ENCODE measurements at regions not wholly inside any gene's neighbourhood (a gene's known extent, or its start where the extent isn't known, plus 50 kb on each side); places are given as distances from the start of the nearest gene placed in this dataset.

DNA sequence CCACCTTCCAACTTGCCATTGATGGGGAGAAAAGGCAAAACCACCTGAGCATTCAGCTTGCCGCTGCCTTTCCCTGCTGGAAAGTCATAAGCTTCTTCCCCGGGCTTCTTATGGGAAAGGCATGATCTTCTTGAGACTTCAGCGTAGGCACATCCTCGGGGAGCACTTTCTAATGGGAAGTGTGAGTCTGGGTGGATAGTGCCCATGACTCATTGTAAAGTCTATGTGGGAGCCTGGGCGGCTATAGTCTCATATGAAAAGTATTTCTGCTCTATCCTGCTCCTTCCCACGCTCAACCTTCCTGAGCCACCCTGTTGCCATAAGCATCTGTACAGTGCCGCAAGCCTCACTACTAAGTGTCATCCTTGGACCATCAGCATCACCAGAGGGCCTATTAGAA is 309.9 kb upstream of the THBS1 start:
- ChIA-PET CTCF (no interaction called here), POLR2A (no interaction called here)
- BruUV-seq (replicated peaks) = no TSS peak
- H3K27me3 Mint-ChIP-seq (ENCODE audit: insufficient read depth, unreplicated experiment) = no peaks in the 10 kb centered on the region
- intact Hi-C loops (cut with micrococcal nuclease; ENCODE audit: unreplicated experiment) = loop anchor here (5.0 kb wide), 6 partner anchors 79 to 451 kb away; no protein-coding TSS in a partner anchor
- peaks cover 42% of the 10 kb centered on the region for H3K4me1 Mint-ChIP-seq (ENCODE audit: low read depth, unreplicated experiment)
- Histone ChIP-seq H3K9me3 (no peaks in the 10 kb centered on the region), H3K27me3 (replicated peaks; ENCODE audit: control insufficient read depth, insufficient read depth, low read length) (no peaks in the 10 kb centered on the region), H3K4me3 (ENCODE audit: low read depth, low read length) (no peak overlapping the region), H3K4me1 (peaks cover 78% of the 10 kb centered on the region), H3K36me3 (ENCODE audit: control insufficient read depth, insufficient read depth, low read length) (no peaks in the 10 kb centered on the region)
- H3K27ac Mint-ChIP-seq (ENCODE audit: unreplicated experiment) = peak overlapping the region; percentile 74
- peaks cover 18% of the 10 kb centered on the region for H3K36me3 Mint-ChIP-seq (ENCODE audit: insufficient read depth, unreplicated experiment)
- H3K4me3 Mint-ChIP-seq (ENCODE audit: unreplicated experiment) = peak overlapping the region; percentile 27
- TF ChIP-seq, protein P1, sequence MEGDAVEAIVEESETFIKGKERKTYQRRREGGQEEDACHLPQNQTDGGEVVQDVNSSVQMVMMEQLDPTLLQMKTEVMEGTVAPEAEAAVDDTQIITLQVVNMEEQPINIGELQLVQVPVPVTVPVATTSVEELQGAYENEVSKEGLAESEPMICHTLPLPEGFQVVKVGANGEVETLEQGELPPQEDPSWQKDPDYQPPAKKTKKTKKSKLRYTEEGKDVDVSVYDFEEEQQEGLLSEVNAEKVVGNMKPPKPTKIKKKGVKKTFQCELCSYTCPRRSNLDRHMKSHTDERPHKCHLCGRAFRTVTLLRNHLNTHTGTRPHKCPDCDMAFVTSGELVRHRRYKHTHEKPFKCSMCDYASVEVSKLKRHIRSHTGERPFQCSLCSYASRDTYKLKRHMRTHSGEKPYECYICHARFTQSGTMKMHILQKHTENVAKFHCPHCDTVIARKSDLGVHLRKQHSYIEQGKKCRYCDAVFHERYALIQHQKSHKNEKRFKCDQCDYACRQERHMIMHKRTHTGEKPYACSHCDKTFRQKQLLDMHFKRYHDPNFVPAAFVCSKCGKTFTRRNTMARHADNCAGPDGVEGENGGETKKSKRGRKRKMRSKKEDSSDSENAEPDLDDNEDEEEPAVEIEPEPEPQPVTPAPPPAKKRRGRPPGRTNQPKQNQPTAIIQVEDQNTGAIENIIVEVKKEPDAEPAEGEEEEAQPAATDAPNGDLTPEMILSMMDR (IDR thresholded peaks at IDR 0.05; ENCODE audit: insufficient read depth in 1 of 2, low read depth in 1 of 2, low read length in 1 of 2, severe bottlenecking in 1 of 2, unreplicated experiment in 1 of 2) = no peak
- no peaks in the 10 kb centered on the region for H3K9me3 Mint-ChIP-seq (ENCODE audit: unreplicated experiment)
- DNase-seq = no peak

DNA sequence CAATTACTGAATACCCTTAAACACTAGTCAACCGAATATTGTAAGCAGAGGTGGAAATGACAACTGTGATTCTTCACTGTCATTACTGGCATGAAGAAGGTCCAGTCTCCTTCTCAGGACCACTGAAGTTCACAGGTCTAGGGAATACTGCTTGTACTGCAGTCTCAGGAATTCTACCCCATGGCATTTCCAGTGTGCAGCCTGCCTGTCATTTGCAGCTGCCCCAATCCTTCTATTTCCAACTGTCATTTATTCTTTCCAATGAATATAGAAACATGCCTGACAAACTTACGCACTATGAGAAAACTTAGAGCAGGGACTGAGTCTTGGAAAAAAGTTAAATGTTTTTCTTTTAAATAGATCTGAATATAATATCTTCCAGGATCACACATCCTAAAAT is 308.0 kb upstream of the THBS1 start:
- CTCF ChIA-PET = no interaction called here

DNA sequence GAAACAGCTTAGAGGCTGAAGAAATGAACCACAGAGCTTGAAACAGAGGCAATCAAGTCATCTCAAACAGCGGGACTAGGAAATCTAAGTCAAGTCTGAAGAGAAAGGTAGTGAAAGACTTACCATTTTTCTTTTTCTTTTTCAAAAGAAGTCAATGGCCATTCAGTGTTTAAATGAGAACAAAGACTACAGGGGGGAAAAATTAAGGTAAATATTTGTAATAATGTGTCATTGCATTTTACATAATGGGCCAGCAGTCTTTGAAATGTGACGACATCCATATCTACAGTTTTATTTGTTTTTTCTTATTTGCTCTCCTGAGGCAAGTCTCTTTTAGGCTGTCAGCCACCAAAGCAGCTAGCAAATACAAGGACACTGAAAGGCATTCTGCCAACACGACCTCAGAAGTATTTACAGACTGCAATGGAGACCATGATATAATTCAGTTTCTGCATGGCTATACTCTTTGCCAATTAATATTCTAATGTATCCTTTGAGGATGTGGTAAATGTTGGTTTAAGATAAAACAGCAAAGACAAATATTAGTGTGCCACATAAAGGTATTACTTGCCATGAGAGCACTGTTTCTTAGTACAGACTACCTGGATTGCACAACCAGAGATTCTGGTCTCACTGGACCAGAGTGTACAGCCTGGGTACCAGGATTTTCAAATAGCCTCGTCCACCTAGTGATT is 307.0 kb upstream of the THBS1 start:
- Histone ChIP-seq H3K36me3 (ENCODE audit: control insufficient read depth, insufficient read depth, low read length) (no peaks in the 10 kb centered on the region), H3K9me3 (no peaks in the 10 kb centered on the region), H3K27me3 (replicated peaks; ENCODE audit: control insufficient read depth, insufficient read depth, low read length) (no peaks in the 10 kb centered on the region), H3K4me1 (peaks cover 60% of the 10 kb centered on the region), H3K4me3 (ENCODE audit: low read depth, low read length) (no peak overlapping the region)
- Mint-ChIP-seq H3K27me3 (ENCODE audit: insufficient read depth, unreplicated experiment) (no peaks in the 10 kb centered on the region), H3K27ac (ENCODE audit: unreplicated experiment) (peak overlapping the region; percentile 69), H3K36me3 (ENCODE audit: insufficient read depth, unreplicated experiment) (peaks cover 19% of the 10 kb centered on the region), H3K4me1 (ENCODE audit: low read depth, unreplicated experiment) (peaks cover 48% of the 10 kb centered on the region), H3K9me3 (ENCODE audit: unreplicated experiment) (peaks cover 10% of the 10 kb centered on the region), H3K4me3 (ENCODE audit: unreplicated experiment) (peak overlapping the region; percentile 51)
- peak; percentile 81 to 82 for DNase-seq
- intact Hi-C loops (cut with micrococcal nuclease; ENCODE audit: unreplicated experiment) = loop anchor here (1.0 to 5.0 kb wide), 10 partner anchors 61 to 448 kb away; partner anchors contain the start of gene THBS1
- TF ChIP-seq, protein P1 (IDR thresholded peaks at IDR 0.05; ENCODE audit: insufficient read depth in 1 of 2, low read depth in 1 of 2, low read length in 1 of 2, severe bottlenecking in 1 of 2, unreplicated experiment in 1 of 2) = no peak
- POLR2A ChIA-PET = interaction anchor here (1.1 to 1.8 kb wide), 3 partner anchors 60 to 307 kb away, joined by 4 to 13 read pairs (median 8); partner anchors contain the start of gene THBS1
- BruUV-seq (replicated peaks) = no TSS peak
- CTCF ChIA-PET = interaction anchor here (0.7 to 0.9 kb wide), 2 partner anchors 120 to 307 kb away, joined by 3 read pairs; partner anchors contain the start of gene THBS1

More for the DNA sequence above, 308.0 kb upstream of the THBS1 start:
- POLR2A ChIA-PET = interaction anchor here (1.3 to 1.8 kb wide), 2 partner anchors 59 to 308 kb away, joined by 8 to 13 read pairs; partner anchors contain the start of gene THBS1
- Mint-ChIP-seq H3K36me3 (ENCODE audit: insufficient read depth, unreplicated experiment) (peaks cover 23% of the 10 kb centered on the region), H3K4me3 (ENCODE audit: unreplicated experiment) (no peak overlapping the region), H3K9me3 (ENCODE audit: unreplicated experiment) (peaks cover under 1% of the 10 kb centered on the region), H3K27ac (ENCODE audit: unreplicated experiment) (peak overlapping the region; percentile 69), H3K4me1 (ENCODE audit: low read depth, unreplicated experiment) (peaks cover 48% of the 10 kb centered on the region), H3K27me3 (ENCODE audit: insufficient read depth, unreplicated experiment) (no peaks in the 10 kb centered on the region)
- no peaks in the 10 kb centered on the region for H3K36me3 ChIP-seq (ENCODE audit: control insufficient read depth, insufficient read depth, low read length)
- TF ChIP-seq, protein P1 (IDR thresholded peaks at IDR 0.05; ENCODE audit: insufficient read depth in 1 of 2, low read depth in 1 of 2, low read length in 1 of 2, severe bottlenecking in 1 of 2, unreplicated experiment in 1 of 2) = no peak
- intact Hi-C loops (cut with micrococcal nuclease; ENCODE audit: unreplicated experiment) = loop anchor here (1.0 to 5.0 kb wide), 7 partner anchors 60 to 449 kb away; no protein-coding TSS in a partner anchor
- no peak for DNase-seq
- H3K4me1 ChIP-seq = peaks cover 66% of the 10 kb centered on the region
- no peak overlapping the region for H3K4me3 ChIP-seq (ENCODE audit: low read depth, low read length)
- BruUV-seq (replicated peaks) = no TSS peak
- no peaks in the 10 kb centered on the region for H3K9me3 ChIP-seq
- no peaks in the 10 kb centered on the region for H3K27me3 ChIP-seq (replicated peaks; ENCODE audit: control insufficient read depth, insufficient read depth, low read length)

Data from Caco-2 (cell line).